ENCODE measurements at regions not wholly inside any gene's neighbourhood (a gene's known extent, or its start where the extent isn't known, plus 50 kb on each side); places are given as distances from the start of the nearest gene placed in this dataset.

DNA sequence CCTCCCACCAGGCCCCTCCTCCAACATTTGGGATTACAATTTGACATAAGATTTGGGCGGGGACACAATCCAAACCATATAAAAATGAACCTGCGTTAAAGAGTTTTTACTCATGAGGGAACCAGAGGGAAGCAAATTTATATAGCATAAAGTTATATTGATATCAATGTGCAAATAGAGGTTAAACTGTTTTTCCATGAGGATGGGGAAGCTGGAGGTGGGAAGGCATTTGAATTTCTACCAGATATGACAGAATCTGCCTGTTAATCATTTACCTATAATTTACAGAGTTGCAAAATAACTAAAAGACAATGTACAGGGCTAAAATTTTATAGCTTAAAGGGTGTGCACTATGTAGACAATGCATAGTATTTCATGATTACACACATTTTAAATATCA lies 322.0 kb upstream of the FKBP1C start:
- intact Hi-C loops (cut with micrococcal nuclease), result no loop called here
- Mint-ChIP-seq H3K27ac (no peak overlapping the region), H3K4me3 (no peak overlapping the region), H3K9me3 (peaks cover 2% of the 10 kb centered on the region), H3K27me3 (ENCODE audit: low read depth) (no peaks in the 10 kb centered on the region), H3K4me1 (ENCODE audit: low read depth) (no peaks in the 10 kb centered on the region), H3K36me3 (ENCODE audit: low read depth) (no peaks in the 10 kb centered on the region)
- no peak for DNase-seq
- CTCF ChIA-PET, result no interaction called here

DNA sequence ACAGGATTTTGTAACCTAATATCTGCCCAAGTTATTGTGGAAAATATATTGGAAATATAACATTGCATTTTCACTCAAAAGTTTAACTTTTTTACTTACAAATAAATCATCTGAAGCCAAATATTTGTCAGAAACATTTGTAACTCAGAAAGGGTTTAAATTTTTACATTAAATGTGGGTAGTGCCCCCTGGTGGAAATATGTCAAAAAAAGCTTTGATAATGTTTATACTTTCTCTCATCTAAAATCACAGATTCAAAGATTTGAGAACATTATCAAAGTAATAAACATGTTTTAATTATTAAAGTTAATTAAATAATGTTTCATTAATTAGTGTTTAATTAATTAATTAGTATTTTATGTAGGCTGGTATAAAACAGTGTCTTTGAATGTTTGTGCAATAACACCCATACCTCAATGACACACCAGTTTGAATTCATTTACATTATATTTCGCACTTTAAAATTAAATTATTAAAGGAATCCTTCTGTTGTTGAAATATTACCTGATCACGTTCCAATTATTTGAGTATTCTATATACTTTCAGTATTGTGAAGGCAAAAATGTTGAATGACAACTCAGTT lies 320.1 kb upstream of the FKBP1C start:
- Mint-ChIP-seq H3K27ac (no peak overlapping the region), H3K4me1 (ENCODE audit: low read depth) (no peaks in the 10 kb centered on the region), H3K27me3 (ENCODE audit: low read depth) (no peaks in the 10 kb centered on the region), H3K4me3 (no peak overlapping the region), H3K36me3 (ENCODE audit: low read depth) (no peaks in the 10 kb centered on the region), H3K9me3 (peaks cover 2% of the 10 kb centered on the region)
- CTCF ChIA-PET, result interaction anchor here (0.6 kb wide), 1 partner anchor 814 kb away, joined by 3 read pairs; no protein-coding TSS in a partner anchor
- intact Hi-C loops (cut with micrococcal nuclease), result no loop called here
- no peak for DNase-seq

DNA sequence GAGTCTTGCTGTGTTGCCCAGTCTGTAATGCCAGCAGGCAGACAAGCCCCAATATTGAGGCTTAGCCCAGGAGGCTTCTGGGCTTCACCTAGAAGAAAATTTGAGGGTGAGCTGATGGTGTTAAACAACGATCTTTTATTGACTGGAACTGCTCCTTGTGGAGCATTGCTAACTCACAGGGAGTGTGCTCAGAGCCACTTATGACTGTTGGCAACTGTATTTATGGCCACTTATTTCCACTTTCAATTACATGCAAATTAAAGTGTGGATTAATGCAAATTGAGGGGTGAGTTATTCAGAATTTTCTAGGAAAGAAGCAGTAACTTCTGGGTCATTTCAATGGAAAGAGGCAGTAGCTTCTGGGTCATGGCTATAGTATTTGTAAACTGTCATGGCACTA lies 317.2 kb upstream of the FKBP1C start:
- intact Hi-C loops (cut with micrococcal nuclease), result no loop called here
- H3K36me3 Mint-ChIP-seq (ENCODE audit: low read depth), result no peaks in the 10 kb centered on the region

DNA sequence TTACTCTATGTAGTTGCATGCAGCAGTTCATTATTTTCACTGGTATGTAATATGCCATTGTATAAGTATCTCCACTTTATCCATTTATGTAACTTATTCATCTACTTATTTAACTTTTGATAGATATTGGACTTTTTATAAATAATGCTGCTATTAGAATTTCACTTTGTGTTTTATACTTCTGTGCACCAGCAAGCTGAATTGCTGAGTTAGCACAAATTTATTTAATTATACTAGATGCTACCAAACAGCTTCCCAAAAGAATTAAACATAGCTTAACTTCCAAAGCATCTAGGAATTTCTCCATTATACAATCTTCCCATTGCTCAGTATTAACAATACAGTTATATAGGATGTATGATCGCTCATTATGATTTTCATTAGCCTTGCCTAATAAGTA lies 308.0 kb upstream of the FKBP1C start:
- no peak overlapping the region for H3K4me3 Mint-ChIP-seq
- CTCF ChIA-PET, result no interaction called here
- H3K4me1 Mint-ChIP-seq (ENCODE audit: low read depth), result no peaks in the 10 kb centered on the region
- peaks cover 10% of the 10 kb centered on the region for H3K9me3 Mint-ChIP-seq
- H3K36me3 Mint-ChIP-seq (ENCODE audit: low read depth), result no peaks in the 10 kb centered on the region
- H3K27me3 Mint-ChIP-seq (ENCODE audit: low read depth), result no peaks in the 10 kb centered on the region
- DNase-seq, result no peak
- H3K27ac Mint-ChIP-seq, result no peak overlapping the region
- intact Hi-C loops (cut with micrococcal nuclease), result no loop called here

More for the DNA sequence above, 317.2 kb upstream of the FKBP1C start:
- DNase-seq, result no peak
- Mint-ChIP-seq H3K27ac (no peak overlapping the region), H3K27me3 (ENCODE audit: low read depth) (no peaks in the 10 kb centered on the region), H3K9me3 (peaks cover 1% of the 10 kb centered on the region), H3K4me3 (no peak overlapping the region), H3K4me1 (ENCODE audit: low read depth) (no peaks in the 10 kb centered on the region)
- CTCF ChIA-PET, result no interaction called here

DNA sequence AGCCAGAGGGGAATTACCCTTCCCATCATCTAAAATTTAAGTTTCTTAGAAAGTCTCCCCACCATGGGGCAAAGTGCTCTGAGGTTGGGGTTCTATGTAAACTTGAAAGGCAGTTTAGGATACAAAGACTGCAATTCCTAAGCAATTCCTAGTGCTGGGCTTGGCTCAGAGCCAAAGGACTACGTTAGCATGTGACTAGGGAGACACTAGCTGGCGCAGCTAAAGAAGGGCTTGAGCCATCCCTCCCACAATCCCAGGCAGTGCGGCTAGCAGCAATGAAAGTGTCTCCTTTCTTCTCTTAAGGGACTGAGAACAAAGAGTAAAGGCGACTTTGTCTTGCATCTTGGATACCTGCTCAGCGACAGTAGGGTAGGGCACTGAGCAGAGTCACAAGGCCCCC lies 306.6 kb upstream of the FKBP1C start:
- intact Hi-C loops (cut with micrococcal nuclease), result no loop called here
- H3K4me3 Mint-ChIP-seq, result no peak overlapping the region
- DNase-seq, result no peak
- H3K9me3 Mint-ChIP-seq, result peaks cover 10% of the 10 kb centered on the region
- H3K27me3 Mint-ChIP-seq (ENCODE audit: low read depth), result no peaks in the 10 kb centered on the region
- no peaks in the 10 kb centered on the region for H3K4me1 Mint-ChIP-seq (ENCODE audit: low read depth)
- no peaks in the 10 kb centered on the region for H3K36me3 Mint-ChIP-seq (ENCODE audit: low read depth)
- no peak overlapping the region for H3K27ac Mint-ChIP-seq
- CTCF ChIA-PET, result no interaction called here

DNA sequence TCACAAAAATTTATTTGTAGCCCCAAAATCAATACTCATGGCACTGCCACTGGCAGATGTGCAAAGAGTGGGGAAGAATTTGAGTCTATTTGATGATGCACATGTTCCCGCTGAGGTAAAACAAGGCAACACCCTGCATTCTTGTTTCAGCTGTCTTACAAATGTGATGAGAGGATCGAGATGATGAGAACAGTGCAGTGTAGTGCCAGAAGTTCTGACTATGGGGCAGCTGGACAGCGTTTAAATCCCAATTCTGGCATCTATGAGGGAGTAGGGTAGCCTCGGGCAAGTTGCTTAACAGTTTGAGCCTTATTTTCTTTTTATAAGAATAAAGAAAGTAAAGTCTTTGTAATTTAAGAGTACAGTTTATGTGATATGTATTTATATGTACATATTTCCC lies 296.7 kb upstream of the FKBP1C start:
- no peak overlapping the region for H3K27ac Mint-ChIP-seq
- CTCF ChIA-PET, result no interaction called here
- no peak for DNase-seq
- H3K4me3 Mint-ChIP-seq, result no peak overlapping the region
- no peaks in the 10 kb centered on the region for H3K4me1 Mint-ChIP-seq (ENCODE audit: low read depth)
- H3K36me3 Mint-ChIP-seq (ENCODE audit: low read depth), result no peaks in the 10 kb centered on the region
- intact Hi-C loops (cut with micrococcal nuclease), result no loop called here
- peaks cover 6% of the 10 kb centered on the region for H3K9me3 Mint-ChIP-seq
- H3K27me3 Mint-ChIP-seq (ENCODE audit: low read depth), result no peaks in the 10 kb centered on the region

DNA sequence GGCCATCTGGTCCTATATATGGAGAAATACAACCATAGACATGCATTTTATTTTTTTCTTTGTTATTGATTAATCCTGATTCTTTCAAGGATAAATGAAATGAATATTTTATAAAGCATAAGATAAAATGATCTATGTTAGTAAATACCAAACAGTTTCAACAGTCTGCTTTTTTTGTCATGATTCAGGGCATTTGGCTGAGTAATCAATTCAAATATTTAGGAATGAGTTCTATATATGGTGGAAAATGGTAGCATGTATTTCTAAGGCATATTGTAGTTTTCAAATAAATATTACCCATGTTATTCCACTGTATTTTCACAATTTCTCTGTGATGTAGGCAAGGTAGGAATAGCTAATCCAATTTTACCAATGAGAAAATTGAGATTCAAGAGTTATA lies 287.5 kb upstream of the FKBP1C start:
- peaks cover 6% of the 10 kb centered on the region for H3K9me3 Mint-ChIP-seq
- intact Hi-C loops (cut with micrococcal nuclease), result no loop called here
- CTCF ChIA-PET, result no interaction called here

DNA sequence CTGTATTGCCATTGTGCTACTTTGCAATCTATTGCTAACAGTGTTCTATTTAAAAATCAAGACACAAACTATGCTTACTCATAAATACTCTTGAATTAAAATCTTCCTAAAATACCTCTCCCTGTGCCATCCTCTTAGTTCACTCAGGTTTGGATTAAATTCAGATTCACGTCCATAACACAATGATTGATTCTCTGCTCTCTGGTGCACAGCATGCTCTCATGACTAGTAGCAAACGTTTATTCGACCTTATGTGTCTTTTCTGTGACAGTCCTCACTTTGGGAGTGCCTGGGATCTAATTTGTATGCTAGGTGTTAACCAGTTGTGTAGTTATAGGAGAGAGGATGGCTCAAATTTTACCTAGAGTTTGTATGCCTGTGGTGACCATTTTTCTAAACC lies 270.4 kb upstream of the FKBP1C start:
- Mint-ChIP-seq H3K4me1 (ENCODE audit: low read depth) (no peaks in the 10 kb centered on the region), H3K9me3 (peaks cover 1% of the 10 kb centered on the region), H3K36me3 (ENCODE audit: low read depth) (no peaks in the 10 kb centered on the region)

More for the DNA sequence above, 287.5 kb upstream of the FKBP1C start:
- no peak for DNase-seq
- Mint-ChIP-seq H3K4me3 (no peak overlapping the region), H3K36me3 (ENCODE audit: low read depth) (no peaks in the 10 kb centered on the region), H3K27me3 (ENCODE audit: low read depth) (no peaks in the 10 kb centered on the region), H3K27ac (no peak overlapping the region), H3K4me1 (ENCODE audit: low read depth) (no peaks in the 10 kb centered on the region)

DNA sequence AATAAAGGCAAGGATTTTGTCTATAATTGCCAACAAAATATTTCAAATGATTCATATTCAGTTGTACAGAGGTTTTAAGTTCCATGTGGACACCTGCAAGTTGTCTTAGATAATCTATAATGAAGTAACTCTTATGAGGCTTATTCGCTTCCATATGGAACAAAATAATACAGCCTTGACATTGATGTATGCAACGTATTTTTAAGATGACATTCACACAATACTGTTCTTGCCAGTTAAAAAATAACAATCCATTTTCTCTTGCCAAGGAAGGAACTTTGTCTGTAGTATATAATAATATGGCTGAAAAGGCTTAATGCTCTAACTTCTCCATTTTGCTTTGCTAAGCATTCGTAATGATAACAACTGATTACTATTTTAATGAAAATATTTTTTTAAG lies 269.3 kb upstream of the FKBP1C start:
- Mint-ChIP-seq H3K9me3 (peaks cover 2% of the 10 kb centered on the region), H3K27me3 (ENCODE audit: low read depth) (no peaks in the 10 kb centered on the region)

More for the DNA sequence above, 270.4 kb upstream of the FKBP1C start:
- CTCF ChIA-PET, result no interaction called here
- Mint-ChIP-seq H3K27ac (no peak overlapping the region), H3K4me3 (no peak overlapping the region), H3K27me3 (ENCODE audit: low read depth) (no peaks in the 10 kb centered on the region)
- intact Hi-C loops (cut with micrococcal nuclease), result no loop called here
- DNase-seq, result no peak

DNA sequence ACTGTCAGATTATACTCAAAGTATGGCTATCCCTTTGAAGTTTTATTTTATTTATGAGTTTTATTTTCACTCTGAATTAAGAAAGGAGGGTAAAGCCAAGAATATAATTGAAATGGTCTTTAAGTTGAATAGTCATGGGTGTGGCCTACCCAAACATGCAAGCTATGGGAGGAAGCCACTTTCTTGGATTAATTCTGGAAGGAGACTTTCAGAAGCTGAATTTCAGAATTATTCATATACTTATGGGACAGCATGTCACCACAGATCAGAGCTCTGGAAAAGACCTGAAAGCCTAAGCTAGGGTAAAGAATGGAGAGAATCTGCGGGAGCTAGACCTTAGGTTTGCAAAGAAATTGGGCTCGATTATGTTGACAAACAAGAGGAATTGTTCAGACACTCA lies 242.4 kb upstream of the FKBP1C start:
- peaks cover 2% of the 10 kb centered on the region for H3K9me3 Mint-ChIP-seq
- H3K36me3 Mint-ChIP-seq (ENCODE audit: low read depth), result no peaks in the 10 kb centered on the region
- H3K4me1 Mint-ChIP-seq (ENCODE audit: low read depth), result no peaks in the 10 kb centered on the region
- intact Hi-C loops (cut with micrococcal nuclease), result no loop called here
- H3K27me3 Mint-ChIP-seq (ENCODE audit: low read depth), result no peaks in the 10 kb centered on the region
- H3K4me3 Mint-ChIP-seq, result no peak overlapping the region
- DNase-seq, result no peak
- CTCF ChIA-PET, result no interaction called here
- no peak overlapping the region for H3K27ac Mint-ChIP-seq

More for the DNA sequence above, 269.3 kb upstream of the FKBP1C start:
- H3K27ac Mint-ChIP-seq, result no peak overlapping the region
- DNase-seq, result no peak
- CTCF ChIA-PET, result no interaction called here
- H3K36me3 Mint-ChIP-seq (ENCODE audit: low read depth), result no peaks in the 10 kb centered on the region
- intact Hi-C loops (cut with micrococcal nuclease), result no loop called here
- H3K4me1 Mint-ChIP-seq (ENCODE audit: low read depth), result no peaks in the 10 kb centered on the region
- no peak overlapping the region for H3K4me3 Mint-ChIP-seq

DNA sequence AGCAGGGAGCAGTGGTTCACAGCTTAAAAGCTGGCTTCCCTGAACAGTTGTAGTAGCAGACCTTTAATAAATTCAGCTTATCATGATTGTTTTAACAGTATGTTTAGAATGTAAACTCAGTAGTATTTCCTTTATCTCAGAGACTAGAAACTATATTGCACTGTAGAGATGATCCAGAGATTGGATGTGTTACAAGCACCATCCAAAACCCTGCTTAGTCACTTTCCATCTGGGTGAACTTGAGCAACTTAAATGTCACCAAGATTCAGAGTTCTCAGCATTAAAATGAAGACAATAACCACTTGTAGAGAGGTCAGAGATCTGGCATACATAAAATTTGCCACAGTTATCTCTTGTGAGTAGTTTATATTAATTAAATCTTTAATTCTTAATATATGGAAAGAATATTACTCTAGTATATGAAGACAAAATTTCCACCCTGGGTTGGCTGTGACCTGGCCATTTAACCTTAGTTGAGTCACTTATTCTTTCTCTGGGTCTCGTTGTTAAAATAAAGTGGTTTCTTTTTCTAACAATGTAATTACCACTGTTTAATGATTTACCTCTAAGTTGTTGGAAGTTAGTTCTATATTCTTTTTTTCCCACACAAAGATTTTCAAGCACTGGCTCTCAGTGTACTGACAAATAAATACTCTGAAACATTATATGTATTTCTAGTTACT lies 239.2 kb upstream of the FKBP1C start:
- no peak overlapping the region for H3K27ac Mint-ChIP-seq
- no peak overlapping the region for H3K4me3 Mint-ChIP-seq
- H3K36me3 Mint-ChIP-seq (ENCODE audit: low read depth), result no peaks in the 10 kb centered on the region
- H3K27me3 Mint-ChIP-seq (ENCODE audit: low read depth), result no peaks in the 10 kb centered on the region
- intact Hi-C loops (cut with micrococcal nuclease), result no loop called here
- H3K9me3 Mint-ChIP-seq, result no peaks in the 10 kb centered on the region
- DNase-seq, result no peak
- no peaks in the 10 kb centered on the region for H3K4me1 Mint-ChIP-seq (ENCODE audit: low read depth)
- CTCF ChIA-PET, result no interaction called here

DNA sequence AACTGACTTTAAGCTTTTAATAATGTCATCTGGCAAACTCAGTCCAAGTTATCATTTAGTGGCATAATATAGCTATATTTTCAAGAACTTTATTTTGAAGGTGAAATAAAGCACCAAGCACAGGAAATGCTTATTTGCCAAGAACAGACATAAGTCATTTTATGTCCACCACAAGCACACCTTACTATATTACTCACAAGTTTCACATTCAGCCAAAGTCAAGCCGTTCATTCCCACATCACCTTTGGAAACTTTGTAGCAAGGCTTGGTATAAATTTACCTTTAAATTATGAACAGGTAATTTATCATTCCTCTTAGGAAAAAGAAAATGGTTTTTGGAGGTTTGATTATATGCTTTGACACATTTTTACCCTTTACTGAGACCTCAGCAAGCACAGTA lies 236.8 kb upstream of the FKBP1C start:
- Mint-ChIP-seq H3K36me3 (ENCODE audit: low read depth) (no peaks in the 10 kb centered on the region), H3K27ac (no peak overlapping the region), H3K27me3 (ENCODE audit: low read depth) (no peaks in the 10 kb centered on the region), H3K9me3 (no peaks in the 10 kb centered on the region), H3K4me3 (no peak overlapping the region), H3K4me1 (ENCODE audit: low read depth) (no peaks in the 10 kb centered on the region)
- no peak for DNase-seq
- intact Hi-C loops (cut with micrococcal nuclease), result no loop called here
- CTCF ChIA-PET, result no interaction called here

DNA sequence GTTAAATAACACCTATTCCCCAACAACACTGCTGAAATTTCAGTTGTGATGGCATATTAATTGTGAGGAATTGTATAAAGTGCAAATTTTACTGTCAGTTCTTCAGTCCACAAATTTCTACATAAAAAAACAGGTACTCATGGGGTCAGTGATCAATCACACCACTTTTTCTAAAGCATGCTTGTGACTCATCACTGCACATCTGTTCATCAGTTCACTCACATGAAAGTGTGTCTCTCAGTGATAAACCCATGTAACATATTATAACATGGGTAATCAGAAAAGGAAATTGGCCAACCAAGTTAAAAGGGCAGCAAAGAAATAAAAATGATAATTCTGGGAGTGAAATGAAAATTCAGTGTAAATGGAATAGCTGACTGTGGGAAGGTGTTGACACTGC lies 234.7 kb upstream of the FKBP1C start:
- Mint-ChIP-seq H3K27me3 (ENCODE audit: low read depth) (no peaks in the 10 kb centered on the region), H3K27ac (no peak overlapping the region), H3K36me3 (ENCODE audit: low read depth) (no peaks in the 10 kb centered on the region), H3K9me3 (no peaks in the 10 kb centered on the region), H3K4me3 (no peak overlapping the region), H3K4me1 (ENCODE audit: low read depth) (no peaks in the 10 kb centered on the region)
- DNase-seq, result no peak
- intact Hi-C loops (cut with micrococcal nuclease), result no loop called here
- CTCF ChIA-PET, result no interaction called here
